HG03457 (cell line): ENCODE measurements at regions not wholly inside any gene's neighbourhood (a gene's known extent, or its start where the extent isn't known, plus 50 kb on each side); places are given as distances from the start of the nearest gene placed in this dataset.
A peak's percentile ranks its signal among the peaks of the same experiment; 100 is the strongest.

Experiments
- ATAC-seq: cut with Tn5 transposase; IDR thresholded peaks from one replicate; pipeline ENCODE4 v1.9.1; 2021; ENCODE audit warnings: moderate number of reproducible peaks; ENCODE audit not compliant: unreplicated experiment

GRCh38 chr5:106749826-106750225, 920.9 kb downstream of the EFNA5 start:
- no peak for ATAC-seq

- ATAC-seq = no peak
These were observed 931.6 kb downstream of the EFNA5 start for GRCh38 chr5:106739127-106739526.

GRCh38 chr5:106737111-106737510, 933.6 kb downstream of the EFNA5 start:
- ATAC-seq = no peak

GRCh38 chr5:106732624-106733023, 938.1 kb downstream of the EFNA5 start:
- ATAC-seq = no peak

- ATAC-seq = no peak
These were observed 939.8 kb downstream of the EFNA5 start for GRCh38 chr5:106730912-106731311.

- ATAC-seq = no peak
These were observed 940.2 kb downstream of the EFNA5 start for GRCh38 chr5:106730506-106730905.

GRCh38 chr5:106728208-106728607, 942.5 kb downstream of the EFNA5 start:
- ATAC-seq = no peak

GRCh38 chr5:106727071-106727470, 943.7 kb downstream of the EFNA5 start:
- no peak for ATAC-seq

GRCh38 chr5:106720367-106720766, 950.4 kb downstream of the EFNA5 start:
- ATAC-seq = no peak

GRCh38 chr5:106699796-106700195, 970.9 kb downstream of the EFNA5 start:
- no peak for ATAC-seq

- no peak for ATAC-seq
These were observed 971.5 kb downstream of the EFNA5 start for GRCh38 chr5:106699198-106699597.

GRCh38 chr5:106698169-106698568, 972.6 kb downstream of the EFNA5 start:
- no peak for ATAC-seq

GRCh38 chr5:106691701-106692100, 979.0 kb downstream of the EFNA5 start:
- no peak for ATAC-seq

- no peak for ATAC-seq
These were observed 980.2 kb downstream of the EFNA5 start for GRCh38 chr5:106690585-106690984.

- ATAC-seq = peak; percentile 81
These were observed 990.4 kb downstream of the EFNA5 start for GRCh38 chr5:106680330-106680729.

- ATAC-seq = no peak
These were observed 993.7 kb downstream of the EFNA5 start for GRCh38 chr5:106677057-106677456.

GRCh38 chr5:106675687-106676086, 995.0 kb downstream of the EFNA5 start:
- ATAC-seq = no peak

- no peak for ATAC-seq
These were observed 996.8 kb downstream of the EFNA5 start for GRCh38 chr5:106673941-106674340.

- no peak for ATAC-seq
These were observed 1008.9 kb downstream of the EFNA5 start for GRCh38 chr5:106661866-106662265.

- no peak for ATAC-seq
These were observed 1010.1 kb downstream of the EFNA5 start for GRCh38 chr5:106660681-106661080.

- ATAC-seq = no peak
These were observed 1012.6 kb downstream of the EFNA5 start for GRCh38 chr5:106658150-106658549.

GRCh38 chr5:106656821-106657220, 1013.9 kb downstream of the EFNA5 start:
- ATAC-seq = no peak

GRCh38 chr5:106649031-106649430, 1021.7 kb downstream of the EFNA5 start:
- no peak for ATAC-seq

- no peak for ATAC-seq
These were observed 1022.3 kb downstream of the EFNA5 start for GRCh38 chr5:106648401-106648800.
